Testis (tissue), 2 donors: ENCODE measurements at regions not wholly inside any gene's neighbourhood (a gene's known extent, or its start where the extent isn't known, plus 50 kb on each side); places are given as distances from the start of the nearest gene placed in this dataset.

Experiments
- DNase-seq: peaks from one replicate; pipeline ENCODE4 v3.0.0-alpha.2; 2019
- H3K27ac ChIP-seq, 2 donors: fragments of 200-600 bp; sonication (generic); one replicate each; pipeline ENCODE4 v1.5.1; 2019
- H3K27me3 ChIP-seq: fragments of 200-600 bp; sonication (generic); one replicate; pipeline ENCODE4 v1.5.1; 2019
- H3K36me3 ChIP-seq: fragments of 200-600 bp; sonication (generic); one replicate; pipeline ENCODE4 v1.5.1; 2017; ENCODE audit warnings: low read depth; ENCODE audit errors: missing control alignments
- H3K4me1 ChIP-seq: fragments of 200-600 bp; sonication (generic); one replicate; pipeline ENCODE4 v1.5.1; 2019
- H3K4me3 ChIP-seq, 2 donors: fragments of 200-600 bp; sonication (generic); one replicate each; pipeline ENCODE4 v1.5.1; 2017 to 2019
- H3K9me3 ChIP-seq: fragments of 200-600 bp; sonication (generic); one replicate; pipeline ENCODE4 v1.5.1; 2017
- CTCF ChIP-seq, 3 experiments: fragments of 450-650 bp in 2 of 3; fragments of 200-600 bp in 1 of 3; sonication (generic) in 1 of 3; IDR thresholded peaks; one replicate each; pipeline ENCODE4 v1.5.1; 2016 to 2019; ENCODE audit warnings: antibody characterized with exemption in 3 of 3, mild to moderate bottlenecking in 2 of 3, moderate library complexity in 1 of 3
- POLR2A ChIP-seq: fragments of 450-650 bp; IDR thresholded peaks from one replicate; pipeline ENCODE4 v1.6.1; 2017; ENCODE audit warnings: antibody characterized with exemption, mild to moderate bottlenecking, moderate library complexity
- whole genome bisulfite sequencing, 2 donors: methylation state at CpG; one replicate each; pipeline ENCODE4 v1.1.5; 2018; 5-methylcytosine and 5-hydroxymethylcytosine counted together
- intact Hi-C: fragments of 100-400 bp; cut with DNase I; formaldehyde crosslinking; loops from one replicate; pipeline ENCODE4 v1.15.1; 2023; ENCODE audit warnings: low total_unique reads

GRCh38 chr20:55456316-55456940 is 548.9 kb downstream of the CBLN4 start:
- WGBS, 2 donors = 88 to 90% methylated on average over 1 of the region's 1 CpG
- no peaks in the 10 kb centered on the region for H3K27me3 ChIP-seq
- no peaks in the 10 kb centered on the region for H3K4me1 ChIP-seq
- no peak overlapping the region for H3K4me3 ChIP-seq
- H3K36me3 ChIP-seq = no peaks in the 10 kb centered on the region
- no peak for DNase-seq
- TF ChIP-seq POLR2A = no peak
- no peak for TF ChIP-seq CTCF (IDR thresholded peaks at IDR 0.05)
- no peaks in the 10 kb centered on the region for H3K9me3 ChIP-seq
- intact Hi-C loops = no loop called here
- H3K27ac ChIP-seq = no peak overlapping the region

- Histone ChIP-seq H3K4me1 (peaks cover 5% of the 10 kb centered on the region), H3K36me3 (no peaks in the 10 kb centered on the region), H3K9me3 (no peaks in the 10 kb centered on the region), H3K4me3 (no peak overlapping the region), H3K27ac (no peak overlapping the region), H3K27me3 (no peaks in the 10 kb centered on the region)
- no peak for TF ChIP-seq POLR2A
- no peak for TF ChIP-seq CTCF (IDR thresholded peaks at IDR 0.05)
- intact Hi-C loops = no loop called here
- DNase-seq = no peak
- WGBS, 2 donors = 74 to 76% methylated on average over 1 of the region's 1 CpG
Observed at GRCh38 chr20:55449091-55449490, 556.2 kb downstream of the CBLN4 start.

GRCh38 chr20:55446301-55446700 is 559.0 kb downstream of the CBLN4 start:
- Histone ChIP-seq H3K4me3 (no peak overlapping the region), H3K27me3 (no peaks in the 10 kb centered on the region), H3K4me1 (peaks cover 5% of the 10 kb centered on the region), H3K36me3 (no peaks in the 10 kb centered on the region), H3K9me3 (no peaks in the 10 kb centered on the region), H3K27ac (no peak overlapping the region)
- 73 to 77% methylated on average over 6 of the region's 6 CpGs for WGBS, 2 donors
- no peak for DNase-seq
- TF ChIP-seq CTCF (IDR thresholded peaks at IDR 0.05) (no peak), POLR2A (no peak)
- intact Hi-C loops = no loop called here

GRCh38 chr20:55439070-55439469 is 566.2 kb downstream of the CBLN4 start:
- TF ChIP-seq POLR2A (no peak), CTCF (IDR thresholded peaks at IDR 0.05) (no peak)
- Histone ChIP-seq H3K9me3 (no peaks in the 10 kb centered on the region), H3K4me1 (no peaks in the 10 kb centered on the region), H3K36me3 (no peaks in the 10 kb centered on the region), H3K4me3 (no peak overlapping the region), H3K27me3 (no peaks in the 10 kb centered on the region), H3K27ac (no peak overlapping the region)
- 69 to 76% methylated on average over 2 of the region's 2 CpGs for WGBS, 2 donors
- DNase-seq = no peak
- intact Hi-C loops = no loop called here

GRCh38 chr20:55437798-55438415 is 567.4 kb downstream of the CBLN4 start:
- Histone ChIP-seq H3K36me3 (no peaks in the 10 kb centered on the region), H3K4me3 (no peak overlapping the region), H3K4me1 (no peaks in the 10 kb centered on the region), H3K27me3 (no peaks in the 10 kb centered on the region), H3K27ac (no peak overlapping the region), H3K9me3 (no peaks in the 10 kb centered on the region)
- intact Hi-C loops = no loop called here
- 77 to 82% methylated on average over 6 of the region's 6 CpGs for WGBS, 2 donors
- TF ChIP-seq CTCF (IDR thresholded peaks at IDR 0.05) (no peak), POLR2A (no peak)
- no peak for DNase-seq
